B cell (primary cell): ENCODE measurements at regions not wholly inside any gene's neighbourhood (a gene's known extent, or its start where the extent isn't known, plus 50 kb on each side); places are given as distances from the start of the nearest gene placed in this dataset.

Experiments
- ATAC-seq: fragments of 200-7000 bp; cut with Tn5 transposase; one replicate; pipeline ENCODE4 v1.10.0; 2021; ENCODE audit warnings: low read depth, mild to moderate bottlenecking, moderate number of reproducible peaks, moderate library complexity
- CTCF ChIA-PET: fragments of 350-600 bp; sonication (Branson Sonifier 250); formaldehyde crosslinking; loops from one replicate; lab custom pipeline; 2021; ENCODE audit warnings: antibody characterized with exemption, inconsistent platforms; lab: Charles Lee
- POLR2A ChIA-PET: fragments of 350-600 bp; sonication (Branson Sonifier 250); formaldehyde crosslinking; loops from one replicate; lab custom pipeline; 2021; ENCODE audit warnings: antibody characterized with exemption; lab: Charles Lee
- DNase-seq: peaks from one replicate; pipeline ENCODE4 v3.0.0; 2013
- H2AFZ ChIP-seq: 2 replicates; pipeline ENCODE4 v1.6.1; 2012; ENCODE audit warnings: mild to moderate bottlenecking, low read depth, low read length; ENCODE audit not compliant: insufficient read depth, poor library complexity, severe bottlenecking
- H3K27ac ChIP-seq, 2 donors: 1 replicate in 1 of 2; 2 replicates in 1 of 2; pipeline ENCODE4 v1.5.1; 2012 to 2013; ENCODE audit warnings: low read length in 2 of 2, mild to moderate bottlenecking in 2 of 2, moderate library complexity in 1 of 2
- H3K27me3 ChIP-seq, 4 experiments: fragments of 200-600 bp in 1 of 4; sonication (generic) in 1 of 4; replicated peaks in 1 of 4; 1 replicate in 2 of 4; 2 replicates in 2 of 4; pipeline versions ENCODE4 v1.6.1 to v1.7.0; 2013 to 2016; ENCODE audit warnings: low read length in 3 of 4, mild to moderate bottlenecking in 2 of 4, mixed read lengths in 1 of 4, moderate library complexity in 1 of 4; ENCODE audit not compliant: insufficient read depth in 4 of 4, control insufficient read depth in 3 of 4; ENCODE audit errors: control extremely low read depth in 1 of 4
- H3K36me3 ChIP-seq, 2 experiments: replicated peaks in 1 of 2; 1 replicate in 1 of 2; 2 replicates in 1 of 2; pipeline versions ENCODE4 v1.6.1 to v1.7.1; 2013; ENCODE audit warnings: low read length in 1 of 2; ENCODE audit not compliant: insufficient read depth in 2 of 2, control insufficient read depth in 1 of 2; ENCODE audit errors: control extremely low read depth in 1 of 2, extremely low read depth in 1 of 2
- H3K4me1 ChIP-seq, 2 donors: fragments of 200-600 bp in 1 of 2; sonication (generic) in 1 of 2; 1 replicate in 1 of 2; 2 replicates in 1 of 2; pipeline versions ENCODE4 v1.5.1 to v1.6.1; 2013 to 2017; ENCODE audit warnings: low read length in 2 of 2; ENCODE audit not compliant: control insufficient read depth in 2 of 2, insufficient read depth in 2 of 2
- H3K4me2 ChIP-seq: replicated peaks from 2 replicates; pipeline ENCODE3; 2012; ENCODE audit warnings: mild to moderate bottlenecking, low read depth, low read length; ENCODE audit not compliant: poor library complexity, severe bottlenecking
- H3K4me3 ChIP-seq, 5 experiments: fragments of 200-600 bp in 1 of 5; sonication (generic) in 1 of 5; 1 replicate in 3 of 5; 2 replicates in 2 of 5; pipeline versions ENCODE4 v1.5.1 to v1.7.0; 2011 to 2016; ENCODE audit warnings: low read length in 4 of 5, mild to moderate bottlenecking in 4 of 5, low read depth in 2 of 5, control low read depth in 1 of 5, moderate library complexity in 1 of 5; ENCODE audit not compliant: insufficient read depth in 1 of 5; ENCODE audit errors: control extremely low read depth in 1 of 5, extremely low read depth in 1 of 5
- H3K79me2 ChIP-seq: fragments of 200-600 bp; sonication (generic); one replicate; pipeline ENCODE4 v1.6.0; 2016; ENCODE audit warnings: low read length; ENCODE audit not compliant: control insufficient read depth, insufficient read depth
- H3K9ac ChIP-seq: fragments of 200-600 bp; sonication (generic); 2 replicates; pipeline ENCODE4 v1.6.1; 2017; ENCODE audit warnings: mild to moderate bottlenecking, low read length, moderate library complexity
- H3K9me3 ChIP-seq, 3 donors: one replicate each; pipeline versions ENCODE4 v1.6.1 to v1.7.1; 2013; ENCODE audit warnings: low read length in 2 of 3; ENCODE audit not compliant: control insufficient read depth in 2 of 3, insufficient read depth in 1 of 3; ENCODE audit errors: control extremely low read depth in 1 of 3
- H4K20me1 ChIP-seq: 2 replicates; pipeline ENCODE4 v1.6.0; 2012; ENCODE audit warnings: mild to moderate bottlenecking, low read length; ENCODE audit not compliant: insufficient read depth, control insufficient read depth, poor library complexity, severe bottlenecking
- H3K27ac Mint-ChIP-seq: one replicate; pipeline ENCODE4 v1.8.0; 2021; ENCODE audit warnings: mixed read lengths
- H3K27me3 Mint-ChIP-seq: one replicate; pipeline ENCODE4 v1.8.0; 2021; ENCODE audit warnings: mixed read lengths
- H3K4me1 Mint-ChIP-seq: one replicate; pipeline ENCODE4 v1.8.0; 2021; ENCODE audit warnings: mixed read lengths
- H3K4me3 Mint-ChIP-seq: one replicate; pipeline ENCODE4 v1.8.0; 2021; ENCODE audit warnings: mixed read lengths
- H3K9me3 Mint-ChIP-seq: one replicate; pipeline ENCODE4 v1.8.0; 2022; ENCODE audit warnings: mixed read lengths; ENCODE audit not compliant: insufficient read depth
- EZH2 ChIP-seq: IDR thresholded peaks from 2 replicates; pipeline ENCODE4 v1.6.1; 2012; ENCODE audit warnings: borderline replicate concordance, low read depth, mild to moderate bottlenecking, moderate library complexity, low read length; ENCODE audit not compliant: insufficient read depth, poor library complexity, severe bottlenecking
- WGBS: methylation state at CpG from one replicate; pipeline ENCODE4 v1.1.5; 2013; ENCODE audit warnings: missing lambda C conversion rate; ENCODE audit not compliant: insufficient coverage; 5-methylcytosine and 5-hydroxymethylcytosine counted together
- intact Hi-C: fragments of 100-400 bp; cut with micrococcal nuclease; formaldehyde crosslinking; loops from one replicate; pipeline ENCODE4 v1.10.0; 2022
- TF ChIP-seq, protein P1 (sequence below): fragments of 200-600 bp; IDR thresholded peaks from one replicate; pipeline ENCODE4 v1.8.0; 2022; ENCODE audit warnings: antibody characterized with exemption, mild to moderate bottlenecking

- H3K4me2 ChIP-seq = no peak overlapping the region
- intact Hi-C loops = no loop called here
- no peak overlapping the region for H3K4me3 ChIP-seq
- DNase-seq = no peak
- H3K9me3 Mint-ChIP-seq = peaks cover 16% of the 10 kb centered on the region
- TF ChIP-seq, protein P1, sequence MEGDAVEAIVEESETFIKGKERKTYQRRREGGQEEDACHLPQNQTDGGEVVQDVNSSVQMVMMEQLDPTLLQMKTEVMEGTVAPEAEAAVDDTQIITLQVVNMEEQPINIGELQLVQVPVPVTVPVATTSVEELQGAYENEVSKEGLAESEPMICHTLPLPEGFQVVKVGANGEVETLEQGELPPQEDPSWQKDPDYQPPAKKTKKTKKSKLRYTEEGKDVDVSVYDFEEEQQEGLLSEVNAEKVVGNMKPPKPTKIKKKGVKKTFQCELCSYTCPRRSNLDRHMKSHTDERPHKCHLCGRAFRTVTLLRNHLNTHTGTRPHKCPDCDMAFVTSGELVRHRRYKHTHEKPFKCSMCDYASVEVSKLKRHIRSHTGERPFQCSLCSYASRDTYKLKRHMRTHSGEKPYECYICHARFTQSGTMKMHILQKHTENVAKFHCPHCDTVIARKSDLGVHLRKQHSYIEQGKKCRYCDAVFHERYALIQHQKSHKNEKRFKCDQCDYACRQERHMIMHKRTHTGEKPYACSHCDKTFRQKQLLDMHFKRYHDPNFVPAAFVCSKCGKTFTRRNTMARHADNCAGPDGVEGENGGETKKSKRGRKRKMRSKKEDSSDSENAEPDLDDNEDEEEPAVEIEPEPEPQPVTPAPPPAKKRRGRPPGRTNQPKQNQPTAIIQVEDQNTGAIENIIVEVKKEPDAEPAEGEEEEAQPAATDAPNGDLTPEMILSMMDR = no peak
- no peak for TF ChIP-seq EZH2
- H3K4me3 Mint-ChIP-seq = no peak overlapping the region
- ATAC-seq = no peak
- H3K27ac Mint-ChIP-seq = no peak overlapping the region
- no peak overlapping the region for H3K9ac ChIP-seq
- no peaks in the 10 kb centered on the region for H4K20me1 ChIP-seq
- no peaks in the 10 kb centered on the region for H3K79me2 ChIP-seq
- no peak overlapping the region for H2AFZ ChIP-seq
- H3K27me3 Mint-ChIP-seq = no peaks in the 10 kb centered on the region
- no peaks in the 10 kb centered on the region for H3K4me1 Mint-ChIP-seq
- no peak overlapping the region for H3K27ac ChIP-seq
- no peaks in the 10 kb centered on the region for H3K27me3 ChIP-seq
- H3K4me1 ChIP-seq = no peaks in the 10 kb centered on the region
- H3K9me3 ChIP-seq = no peaks in the 10 kb centered on the region
- POLR2A ChIA-PET = no interaction called here
- no peaks in the 10 kb centered on the region for H3K36me3 ChIP-seq
- CTCF ChIA-PET = no interaction called here
Measured at GRCh38 chr5:33194914-33195313, 245.9 kb upstream of the TARS1 start.

DNA sequence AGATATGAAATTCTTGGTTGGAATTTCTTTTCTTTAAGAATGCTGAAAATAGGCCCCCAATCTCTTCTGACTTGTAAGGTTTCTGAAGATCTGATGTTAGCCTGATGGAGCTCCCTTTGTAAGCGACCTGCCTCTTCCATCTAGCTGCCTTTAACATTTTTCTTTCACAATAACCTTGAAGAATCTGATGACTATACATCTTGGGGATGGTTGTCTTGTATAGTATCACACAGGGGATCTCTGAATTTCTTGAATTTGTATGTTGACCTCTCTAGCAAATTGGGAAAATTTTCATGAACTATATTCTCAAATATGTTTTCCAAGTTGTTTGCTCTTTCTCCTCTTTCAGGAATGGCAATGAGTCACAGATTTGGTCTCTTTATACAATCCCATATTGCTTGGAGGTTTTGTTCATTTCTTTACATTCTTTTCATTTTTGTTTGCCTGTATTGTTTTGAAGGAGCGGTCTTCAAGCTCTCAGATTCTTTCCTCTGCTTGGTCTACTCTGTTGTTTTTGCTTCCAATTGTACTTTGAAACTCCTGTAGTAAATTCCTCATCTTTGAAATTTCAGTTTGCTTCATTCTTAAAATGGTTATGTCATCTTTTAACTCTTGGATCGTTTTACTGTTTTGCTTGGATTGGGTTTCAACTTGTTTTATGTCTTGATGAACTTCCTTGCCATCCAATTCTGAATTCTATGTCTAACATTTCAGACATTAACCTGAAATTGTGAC lies 245.2 kb upstream of the TARS1 start:
- Histone ChIP-seq H3K4me2 (no peak overlapping the region), H3K27me3 (no peaks in the 10 kb centered on the region), H3K4me1 (no peaks in the 10 kb centered on the region), H3K9me3 (no peaks in the 10 kb centered on the region), H2AFZ (no peak overlapping the region), H3K27ac (no peak overlapping the region), H3K9ac (no peak overlapping the region), H3K4me3 (no peak overlapping the region), H3K79me2 (no peaks in the 10 kb centered on the region), H4K20me1 (no peaks in the 10 kb centered on the region), H3K36me3 (no peaks in the 10 kb centered on the region)
- Mint-ChIP-seq H3K27me3 (no peaks in the 10 kb centered on the region), H3K4me1 (no peaks in the 10 kb centered on the region), H3K4me3 (no peak overlapping the region), H3K27ac (no peak overlapping the region), H3K9me3 (peaks cover 16% of the 10 kb centered on the region)
- no CpG with 5 or more reads among the region's 3 CpGs for WGBS
- ATAC-seq (no peak), DNase-seq (no peak)
- POLR2A ChIA-PET = no interaction called here
- CTCF ChIA-PET = no interaction called here
- intact Hi-C loops = no loop called here
- TF ChIP-seq, protein P1 = no peak
- TF ChIP-seq EZH2 = no peak
